ENCODE measurements at regions not wholly inside any gene's neighbourhood (a gene's known extent, or its start where the extent isn't known, plus 50 kb on each side); places are given as distances from the start of the nearest gene placed in this dataset.

DNA sequence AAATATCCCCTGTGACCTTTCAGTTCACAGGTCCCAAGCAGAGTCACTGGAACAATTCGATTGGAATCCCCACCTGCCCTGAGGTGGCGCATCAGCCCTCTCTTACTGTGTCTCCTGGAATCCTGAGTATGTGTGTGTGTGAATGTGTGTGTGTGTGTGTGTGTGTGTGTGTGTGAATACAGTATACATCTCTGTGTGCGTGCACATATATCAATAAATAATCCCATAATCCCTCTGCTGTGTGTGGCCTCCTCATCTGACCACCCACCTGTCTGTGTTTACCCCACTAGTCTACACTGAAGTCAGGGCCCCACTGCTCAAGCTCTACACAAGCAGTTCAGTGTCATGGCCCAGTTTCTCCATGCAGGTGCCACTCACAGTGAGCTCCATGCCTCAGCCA lies 187.4 kb downstream of the ERCC6L2 start (continued):
- TF ChIP-seq, protein P1, sequence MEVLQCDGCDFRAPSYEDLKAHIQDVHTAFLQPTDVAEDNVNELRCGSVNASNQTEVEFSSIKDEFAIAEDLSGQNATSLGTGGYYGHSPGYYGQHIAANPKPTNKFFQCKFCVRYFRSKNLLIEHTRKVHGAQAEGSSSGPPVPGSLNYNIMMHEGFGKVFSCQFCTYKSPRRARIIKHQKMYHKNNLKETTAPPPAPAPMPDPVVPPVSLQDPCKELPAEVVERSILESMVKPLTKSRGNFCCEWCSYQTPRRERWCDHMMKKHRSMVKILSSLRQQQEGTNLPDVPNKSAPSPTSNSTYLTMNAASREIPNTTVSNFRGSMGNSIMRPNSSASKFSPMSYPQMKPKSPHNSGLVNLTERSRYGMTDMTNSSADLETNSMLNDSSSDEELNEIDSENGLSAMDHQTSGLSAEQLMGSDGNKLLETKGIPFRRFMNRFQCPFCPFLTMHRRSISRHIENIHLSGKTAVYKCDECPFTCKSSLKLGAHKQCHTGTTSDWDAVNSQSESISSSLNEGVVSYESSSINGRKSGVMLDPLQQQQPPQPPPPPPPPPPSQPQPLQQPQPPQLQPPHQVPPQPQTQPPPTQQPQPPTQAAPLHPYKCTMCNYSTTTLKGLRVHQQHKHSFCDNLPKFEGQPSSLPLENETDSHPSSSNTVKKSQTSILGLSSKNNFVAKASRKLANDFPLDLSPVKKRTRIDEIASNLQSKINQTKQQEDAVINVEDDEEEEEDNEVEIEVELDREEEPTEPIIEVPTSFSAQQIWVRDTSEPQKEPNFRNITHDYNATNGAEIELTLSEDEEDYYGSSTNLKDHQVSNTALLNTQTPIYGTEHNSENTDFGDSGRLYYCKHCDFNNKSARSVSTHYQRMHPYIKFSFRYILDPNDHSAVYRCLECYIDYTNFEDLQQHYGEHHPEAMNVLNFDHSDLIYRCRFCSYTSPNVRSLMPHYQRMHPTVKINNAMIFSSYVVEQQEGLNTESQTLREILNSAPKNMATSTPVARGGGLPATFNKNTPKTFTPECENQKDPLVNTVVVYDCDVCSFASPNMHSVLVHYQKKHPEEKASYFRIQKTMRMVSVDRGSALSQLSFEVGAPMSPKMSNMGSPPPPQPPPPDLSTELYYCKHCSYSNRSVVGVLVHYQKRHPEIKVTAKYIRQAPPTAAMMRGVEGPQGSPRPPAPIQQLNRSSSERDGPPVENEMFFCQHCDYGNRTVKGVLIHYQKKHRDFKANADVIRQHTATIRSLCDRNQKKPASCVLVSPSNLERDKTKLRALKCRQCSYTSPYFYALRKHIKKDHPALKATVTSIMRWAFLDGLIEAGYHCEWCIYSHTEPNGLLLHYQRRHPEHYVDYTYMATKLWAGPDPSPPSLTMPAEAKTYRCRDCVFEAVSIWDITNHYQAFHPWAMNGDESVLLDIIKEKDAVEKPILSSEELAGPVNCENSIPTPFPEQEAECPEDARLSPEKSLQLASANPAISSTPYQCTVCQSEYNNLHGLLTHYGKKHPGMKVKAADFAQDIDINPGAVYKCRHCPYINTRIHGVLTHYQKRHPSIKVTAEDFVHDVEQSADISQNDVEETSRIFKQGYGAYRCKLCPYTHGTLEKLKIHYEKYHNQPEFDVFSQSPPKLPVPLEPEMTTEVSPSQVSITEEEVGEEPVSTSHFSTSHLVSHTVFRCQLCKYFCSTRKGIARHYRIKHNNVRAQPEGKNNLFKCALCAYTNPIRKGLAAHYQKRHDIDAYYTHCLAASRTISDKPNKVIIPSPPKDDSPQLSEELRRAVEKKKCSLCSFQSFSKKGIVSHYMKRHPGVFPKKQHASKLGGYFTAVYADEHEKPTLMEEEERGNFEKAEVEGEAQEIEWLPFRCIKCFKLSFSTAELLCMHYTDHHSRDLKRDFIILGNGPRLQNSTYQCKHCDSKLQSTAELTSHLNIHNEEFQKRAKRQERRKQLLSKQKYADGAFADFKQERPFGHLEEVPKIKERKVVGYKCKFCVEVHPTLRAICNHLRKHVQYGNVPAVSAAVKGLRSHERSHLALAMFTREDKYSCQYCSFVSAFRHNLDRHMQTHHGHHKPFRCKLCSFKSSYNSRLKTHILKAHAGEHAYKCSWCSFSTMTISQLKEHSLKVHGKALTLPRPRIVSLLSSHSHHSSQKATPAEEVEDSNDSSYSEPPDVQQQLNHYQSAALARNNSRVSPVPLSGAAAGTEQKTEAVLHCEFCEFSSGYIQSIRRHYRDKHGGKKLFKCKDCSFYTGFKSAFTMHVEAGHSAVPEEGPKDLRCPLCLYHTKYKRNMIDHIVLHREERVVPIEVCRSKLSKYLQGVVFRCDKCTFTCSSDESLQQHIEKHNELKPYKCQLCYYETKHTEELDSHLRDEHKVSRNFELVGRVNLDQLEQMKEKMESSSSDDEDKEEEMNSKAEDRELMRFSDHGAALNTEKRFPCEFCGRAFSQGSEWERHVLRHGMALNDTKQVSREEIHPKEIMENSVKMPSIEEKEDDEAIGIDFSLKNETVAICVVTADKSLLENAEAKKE (CRISPR knock-in tag; IDR thresholded peaks at IDR 0.05) = no peak
- TF ChIP-seq CREB1 (CRISPR knock-in tag; IDR thresholded peaks at IDR 0.05; ENCODE audit: low read depth) (no peak), POLR2AphosphoS5 (IDR thresholded peaks at IDR 0.05; ENCODE audit: low read depth) (no peak), NANOG (IDR thresholded peaks at IDR 0.05; ENCODE audit: borderline replicate concordance) (no peak)
- TF ChIP-seq, protein P2, sequence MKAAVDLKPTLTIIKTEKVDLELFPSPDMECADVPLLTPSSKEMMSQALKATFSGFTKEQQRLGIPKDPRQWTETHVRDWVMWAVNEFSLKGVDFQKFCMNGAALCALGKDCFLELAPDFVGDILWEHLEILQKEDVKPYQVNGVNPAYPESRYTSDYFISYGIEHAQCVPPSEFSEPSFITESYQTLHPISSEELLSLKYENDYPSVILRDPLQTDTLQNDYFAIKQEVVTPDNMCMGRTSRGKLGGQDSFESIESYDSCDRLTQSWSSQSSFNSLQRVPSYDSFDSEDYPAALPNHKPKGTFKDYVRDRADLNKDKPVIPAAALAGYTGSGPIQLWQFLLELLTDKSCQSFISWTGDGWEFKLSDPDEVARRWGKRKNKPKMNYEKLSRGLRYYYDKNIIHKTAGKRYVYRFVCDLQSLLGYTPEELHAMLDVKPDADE (IDR thresholded peaks at IDR 0.05) = no peak
- TF ChIP-seq, protein P3, sequence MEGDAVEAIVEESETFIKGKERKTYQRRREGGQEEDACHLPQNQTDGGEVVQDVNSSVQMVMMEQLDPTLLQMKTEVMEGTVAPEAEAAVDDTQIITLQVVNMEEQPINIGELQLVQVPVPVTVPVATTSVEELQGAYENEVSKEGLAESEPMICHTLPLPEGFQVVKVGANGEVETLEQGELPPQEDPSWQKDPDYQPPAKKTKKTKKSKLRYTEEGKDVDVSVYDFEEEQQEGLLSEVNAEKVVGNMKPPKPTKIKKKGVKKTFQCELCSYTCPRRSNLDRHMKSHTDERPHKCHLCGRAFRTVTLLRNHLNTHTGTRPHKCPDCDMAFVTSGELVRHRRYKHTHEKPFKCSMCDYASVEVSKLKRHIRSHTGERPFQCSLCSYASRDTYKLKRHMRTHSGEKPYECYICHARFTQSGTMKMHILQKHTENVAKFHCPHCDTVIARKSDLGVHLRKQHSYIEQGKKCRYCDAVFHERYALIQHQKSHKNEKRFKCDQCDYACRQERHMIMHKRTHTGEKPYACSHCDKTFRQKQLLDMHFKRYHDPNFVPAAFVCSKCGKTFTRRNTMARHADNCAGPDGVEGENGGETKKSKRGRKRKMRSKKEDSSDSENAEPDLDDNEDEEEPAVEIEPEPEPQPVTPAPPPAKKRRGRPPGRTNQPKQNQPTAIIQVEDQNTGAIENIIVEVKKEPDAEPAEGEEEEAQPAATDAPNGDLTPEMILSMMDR (conservative IDR thresholded peaks at IDR 0.05; ENCODE audit: low read depth in 2 of 2) = no peak; a peak in 1 of 4 replicates

DNA sequence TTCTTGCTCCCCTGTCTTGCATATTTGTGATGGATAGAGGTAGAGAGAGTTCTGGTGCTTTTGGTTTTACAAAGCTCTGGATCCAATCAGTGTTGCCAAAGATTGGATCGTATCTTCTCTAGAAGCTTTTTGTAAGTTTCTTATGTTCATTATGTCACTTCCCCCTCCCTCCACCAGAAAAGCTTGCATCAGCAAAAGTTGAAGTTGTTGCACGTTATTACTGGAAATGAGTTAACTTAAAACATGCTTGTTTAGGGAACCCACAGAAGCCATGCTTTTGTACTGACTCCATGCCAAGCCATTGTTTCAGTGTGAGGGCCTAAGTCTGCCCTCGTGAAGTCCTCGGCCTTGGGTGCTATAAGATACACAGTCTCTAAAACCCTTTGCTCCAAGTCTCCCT lies 186.5 kb downstream of the ERCC6L2 start:
- no peaks in the 10 kb centered on the region for H3K79me2 ChIP-seq (replicated peaks; ENCODE audit: insufficient read depth)
- H3K4me1 Mint-ChIP-seq = peaks cover 6% of the 10 kb centered on the region; the same call in 2 of the 3 replicates
- H4K20me1 ChIP-seq (replicated peaks; ENCODE audit: insufficient read depth) = no peaks in the 10 kb centered on the region
- peak overlapping the region; percentile 34; the same call in 1 of the 2 replicates for H2AFZ ChIP-seq
- peaks cover 6% of the 10 kb centered on the region for H3K27me3 Mint-ChIP-seq (ENCODE audit: insufficient read depth, low read depth, poor library complexity)
- H3K27ac Mint-ChIP-seq = no peak overlapping the region
- ATAC-seq (no peak), DNase-seq (ENCODE audit: low spot score) (no peak)
- H3F3A ChIP-seq (replicated peaks; ENCODE audit: low read depth) = no peaks in the 10 kb centered on the region
- H3K9me3 Mint-ChIP-seq = no peaks in the 10 kb centered on the region
- no peaks in the 10 kb centered on the region for H3K36me3 ChIP-seq (ENCODE audit: insufficient read depth)
- no peak overlapping the region for H3K27ac ChIP-seq (ENCODE audit: low read depth)
- H3K4me3 Mint-ChIP-seq = no peak overlapping the region
- no peak overlapping the region for H3K4me2 ChIP-seq
- peaks cover 6% of the 10 kb centered on the region; the same call in 1 of the 2 replicates for H3K4me1 ChIP-seq (ENCODE audit: insufficient read depth)
- H3K36me3 Mint-ChIP-seq (ENCODE audit: low read depth) = no peaks in the 10 kb centered on the region
- H3K27me3 ChIP-seq (ENCODE audit: insufficient read depth) = no peaks in the 10 kb centered on the region
- no peaks in the 10 kb centered on the region for H3K9me2 ChIP-seq (ENCODE audit: insufficient read depth)
- no peak overlapping the region for H3K4me3 ChIP-seq
- TF ChIP-seq NANOG (IDR thresholded peaks at IDR 0.05; ENCODE audit: borderline replicate concordance) = no peak
- TF ChIP-seq, protein P1 (CRISPR knock-in tag; IDR thresholded peaks at IDR 0.05) = no peak
- no peak for TF ChIP-seq POLR2AphosphoS5 (IDR thresholded peaks at IDR 0.05; ENCODE audit: low read depth)
- TF ChIP-seq CREB1 (CRISPR knock-in tag; IDR thresholded peaks at IDR 0.05; ENCODE audit: low read depth) = no peak
